Small intestine (tissue), 7 donors: ENCODE measurements at regions not wholly inside any gene's neighbourhood (a gene's known extent, or its start where the extent isn't known, plus 50 kb on each side); places are given as distances from the start of the nearest gene placed in this dataset.

ENCODE experiments used
- DNase-seq, 2 donors: peaks; one replicate each; pipeline versions ENCODE4 v3.0.0 to v3.0.0-alpha.2; 2013
- FAIRE-seq: peaks from 2 replicates; lab custom pipeline; 2012; peaks lifted over from hg19 to GRCh38; lab: Jason Lieb, UNC
- H3K27ac ChIP-seq, 3 donors: one replicate each; pipeline ENCODE4 v1.5.1; 2013; ENCODE audit warnings: low read length in 2 of 3, mild to moderate bottlenecking in 2 of 3, control low read depth in 1 of 3, inconsistent platforms in 1 of 3, low read depth in 1 of 3, moderate library complexity in 1 of 3
- H3K27me3 ChIP-seq, 3 donors: one replicate each; pipeline ENCODE4 v1.6.1; 2013; ENCODE audit warnings: low read length in 3 of 3, inconsistent platforms in 1 of 3; ENCODE audit not compliant: control insufficient read depth in 3 of 3, insufficient read depth in 3 of 3
- H3K36me3 ChIP-seq, 3 donors: one replicate each; pipeline ENCODE4 v1.6.1; 2013; ENCODE audit warnings: low read length in 3 of 3, inconsistent platforms in 1 of 3, low read depth in 1 of 3, mild to moderate bottlenecking in 1 of 3, moderate library complexity in 1 of 3; ENCODE audit not compliant: control insufficient read depth in 3 of 3, insufficient read depth in 2 of 3
- H3K4me1 ChIP-seq, 3 donors: one replicate each; pipeline ENCODE4 v1.6.1; 2013; ENCODE audit warnings: low read length in 2 of 3, inconsistent platforms in 1 of 3, low read depth in 1 of 3, mild to moderate bottlenecking in 1 of 3, moderate library complexity in 1 of 3; ENCODE audit not compliant: control insufficient read depth in 3 of 3, insufficient read depth in 2 of 3
- H3K4me3 ChIP-seq, 3 donors: one replicate each; pipeline ENCODE4 v1.5.1; 2013; ENCODE audit warnings: low read length in 3 of 3, control low read depth in 1 of 3, inconsistent platforms in 1 of 3, low read depth in 1 of 3, mild to moderate bottlenecking in 1 of 3, moderate library complexity in 1 of 3
- H3K9me3 ChIP-seq, 2 donors: one replicate each; pipeline ENCODE4 v1.6.1; 2013; ENCODE audit warnings: low read depth in 1 of 2, low read length in 1 of 2; ENCODE audit not compliant: control insufficient read depth in 2 of 2, insufficient read depth in 1 of 2
- WGBS, 3 donors: extraction: QIAGEN DNeasy Blood & Tissue Kit; methylation state at CpG; one replicate each; pipeline ENCODE4 v1.1.7; 2013; 5-methylcytosine and 5-hydroxymethylcytosine counted together
- donor health status: healthy with polysubstance abuse.
- donor health status: control.
- donor health status: control.
- donor health status: Bipolar disorder and iron deficiency.
- donor health status: healthy.

- WGBS, 3 donors: 14 to 24% (median 18%) methylated on average over 5 of the region's 5 CpGs
- Histone ChIP-seq H3K36me3 (no peaks in the 10 kb centered on the region), H3K27me3 (no peaks in the 10 kb centered on the region), H3K4me3 (no peak overlapping the region), H3K27ac (no peak overlapping the region), H3K4me1 (no peaks in the 10 kb centered on the region), H3K9me3 (peaks cover 3 to 42% of the 10 kb centered on the region in 2 donors)
- no peak for FAIRE-seq
- peak; percentile 1 to 42 for DNase-seq
These were observed 88.4 kb upstream of the ZNF492 start for GRCh38 chr19:22545751-22546150.

- no peak overlapping the region for H3K4me3 ChIP-seq
- no peak for FAIRE-seq
- no peaks in the 10 kb centered on the region for H3K27me3 ChIP-seq
- no peaks in the 10 kb centered on the region for H3K36me3 ChIP-seq
- DNase-seq: no peak
- no peak overlapping the region for H3K27ac ChIP-seq
- H3K4me1 ChIP-seq: no peaks in the 10 kb centered on the region
- 86 to 88% (median 88%) methylated on average over 5 of the region's 5 CpGs for WGBS, 3 donors
- H3K9me3 ChIP-seq: peaks cover 0 to 7% of the 10 kb centered on the region in 2 donors
These were observed 100.4 kb upstream of the ZNF492 start for GRCh38 chr19:22533761-22534160.

- no peaks in the 10 kb centered on the region for H3K36me3 ChIP-seq
- H3K27ac ChIP-seq: no peak overlapping the region
- WGBS, 3 donors: 7 to 20% (median 17%) methylated on average over 30 to 43 of the region's 43 CpGs
- no peaks in the 10 kb centered on the region for H3K27me3 ChIP-seq
- no peaks in the 10 kb centered on the region for H3K4me1 ChIP-seq
- FAIRE-seq: no peak
- H3K9me3 ChIP-seq: peaks cover 0 to 7% of the 10 kb centered on the region in 2 donors
- H3K4me3 ChIP-seq: peak overlapping the region in 1 of 3 donors; percentile 29
- peak in 1 of 2 donors; percentile 94 for DNase-seq
These were observed 101.5 kb upstream of the ZNF492 start for GRCh38 chr19:22532388-22533300.

- DNase-seq: no peak
- Histone ChIP-seq H3K27ac (no peak overlapping the region), H3K36me3 (no peaks in the 10 kb centered on the region), H3K27me3 (no peaks in the 10 kb centered on the region), H3K4me1 (no peaks in the 10 kb centered on the region), H3K4me3 (no peak overlapping the region), H3K9me3 (peaks cover 1 to 15% of the 10 kb centered on the region in 2 donors)
- 79 to 91% (median 90%) methylated on average over 4 of the region's 4 CpGs for WGBS, 3 donors
- no peak for FAIRE-seq
These were observed 104.1 kb upstream of the ZNF492 start for GRCh38 chr19:22530042-22530441.

GRCh38 chr19:22528956-22529355 is 105.2 kb upstream of the ZNF492 start:
- Histone ChIP-seq H3K27me3 (no peaks in the 10 kb centered on the region), H3K27ac (no peak overlapping the region), H3K9me3 (peaks cover 2 to 14% of the 10 kb centered on the region in 2 donors), H3K4me3 (no peak overlapping the region), H3K4me1 (no peaks in the 10 kb centered on the region), H3K36me3 (no peaks in the 10 kb centered on the region)
- 67 to 75% (median 68%) methylated on average over 8 of the region's 8 CpGs for WGBS, 3 donors
- no peak for FAIRE-seq
- no peak for DNase-seq

GRCh38 chr19:22527554-22527953 is 105.4 kb upstream of the ZNF98 start:
- Histone ChIP-seq H3K27me3 (no peaks in the 10 kb centered on the region), H3K27ac (no peak overlapping the region), H3K9me3 (peaks cover 4 to 20% of the 10 kb centered on the region in 2 donors), H3K36me3 (no peaks in the 10 kb centered on the region), H3K4me1 (no peaks in the 10 kb centered on the region), H3K4me3 (no peak overlapping the region)
- DNase-seq (no peak), FAIRE-seq (no peak)
- WGBS, 3 donors: 26 to 46% (median 46%) methylated on average over 12 of the region's 12 CpGs

- H3K4me1 ChIP-seq: no peaks in the 10 kb centered on the region
- FAIRE-seq: no peak
- peak in 1 of 2 donors; percentile 8 for DNase-seq
- H3K27ac ChIP-seq: no peak overlapping the region
- no peaks in the 10 kb centered on the region for H3K27me3 ChIP-seq
- peaks cover 4 to 20% of the 10 kb centered on the region in 2 donors for H3K9me3 ChIP-seq
- WGBS, 3 donors: 40 to 46% (median 43%) methylated on average over 11 of the region's 11 CpGs
- no peak overlapping the region for H3K4me3 ChIP-seq
- H3K36me3 ChIP-seq: no peaks in the 10 kb centered on the region
These were observed 104.6 kb upstream of the ZNF98 start for GRCh38 chr19:22526661-22527272.

- no peaks in the 10 kb centered on the region for H3K36me3 ChIP-seq
- H3K9me3 ChIP-seq: peaks cover 7 to 22% of the 10 kb centered on the region in 2 donors
- H3K27ac ChIP-seq: no peak overlapping the region
- DNase-seq (no peak), FAIRE-seq (no peak)
- 91 to 96% (median 92%) methylated on average over 4 of the region's 4 CpGs for WGBS, 3 donors
- no peaks in the 10 kb centered on the region for H3K27me3 ChIP-seq
- no peak overlapping the region for H3K4me3 ChIP-seq
- no peaks in the 10 kb centered on the region for H3K4me1 ChIP-seq
These were observed 101.8 kb upstream of the ZNF98 start for GRCh38 chr19:22523940-22524339.
